Stimulated activated CD4-positive, alpha-beta T cell treated with anti-CD3 and anti-CD28 coated beads, Interleukin-4, amount 100 ng/mL, for 1 hour (primary cell): ENCODE measurements at regions not wholly inside any gene's neighbourhood (a gene's known extent, or its start where the extent isn't known, plus 50 kb on each side); places are given as distances from the start of the nearest gene placed in this dataset.
"Not testable (repeated sequence)": the region's sequence is repeated elsewhere in the genome, so short reads cannot be mapped to it uniquely, and the experiment has no call there.

ENCODE experiments used
- DNase-seq: peaks from one replicate; pipeline ENCODE4 v3.0.0-alpha.2; 2020

- no peak for DNase-seq
Measured at GRCh38 chr7:68613405-68613804, 984.9 kb upstream of the AUTS2 start.

DNA sequence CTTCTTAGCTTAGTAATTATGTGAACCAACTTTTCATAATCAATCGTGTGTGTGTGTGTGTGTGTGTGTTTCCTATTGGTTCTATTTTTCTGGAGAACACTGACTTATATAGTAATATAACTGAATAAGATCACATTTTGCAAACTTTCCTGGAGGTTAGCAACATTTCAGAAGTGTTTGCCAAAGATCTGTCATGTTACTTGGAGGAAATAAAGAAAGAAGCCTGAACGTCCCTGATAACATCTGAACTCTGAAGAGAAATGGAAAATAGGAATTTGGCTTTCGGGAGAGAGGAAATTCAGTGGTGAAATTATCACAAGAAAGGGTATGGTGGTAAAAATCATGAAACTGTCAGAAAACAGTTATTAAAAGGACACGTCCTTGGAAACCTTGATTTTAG lies 984.4 kb upstream of the AUTS2 start:
- no peak for DNase-seq

DNA sequence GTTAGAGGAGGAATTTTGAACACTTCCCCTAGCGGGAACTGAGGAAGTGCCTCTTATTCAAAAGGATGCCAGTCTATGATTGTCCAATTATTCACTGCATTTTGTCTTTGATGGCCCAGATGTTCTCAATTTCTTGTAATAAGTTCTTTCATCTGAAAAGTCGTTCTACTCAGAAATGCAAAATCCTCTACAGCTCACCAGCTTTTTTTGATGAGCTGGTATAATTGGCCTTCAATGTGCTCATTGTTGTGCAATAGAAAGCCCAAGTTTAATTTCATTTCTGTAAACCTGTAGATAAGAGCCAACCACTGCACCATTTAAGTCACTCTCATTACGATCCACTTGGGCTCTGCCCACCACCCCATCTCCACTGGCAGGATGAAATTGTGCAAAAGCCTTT lies 978.7 kb upstream of the AUTS2 start:
- DNase-seq = no peak

- DNase-seq = no peak
Measured at GRCh38 chr7:68622500-68622899, 975.8 kb upstream of the AUTS2 start.

DNA sequence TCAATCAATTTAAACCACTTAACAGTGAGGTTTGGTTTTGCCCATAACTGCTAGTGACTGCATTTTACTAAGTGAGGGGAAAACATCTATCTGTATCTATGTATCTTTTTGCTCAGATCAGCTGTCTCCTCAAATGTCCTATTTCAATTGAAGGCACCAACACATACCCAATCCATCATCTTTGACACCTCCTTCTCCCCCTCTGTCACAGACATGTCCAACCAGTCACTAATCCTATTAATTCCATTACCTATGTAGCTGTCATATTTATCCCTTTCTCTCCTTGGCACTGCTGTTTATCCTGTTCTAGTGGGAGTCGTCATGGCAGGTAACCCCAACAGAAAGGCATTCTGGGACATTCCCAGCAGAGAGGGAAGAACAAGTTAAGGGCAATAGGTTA lies 975.2 kb upstream of the AUTS2 start:
- no peak for DNase-seq

GRCh38 chr7:68627247-68627864 lies 970.9 kb upstream of the AUTS2 start:
- DNase-seq = no peak

- not testable (repeated sequence) for DNase-seq
Measured at GRCh38 chr7:68630914-68631313, 967.4 kb upstream of the AUTS2 start.

- DNase-seq = no peak
Measured at GRCh38 chr7:68640103-68640502, 958.2 kb upstream of the AUTS2 start.

DNA sequence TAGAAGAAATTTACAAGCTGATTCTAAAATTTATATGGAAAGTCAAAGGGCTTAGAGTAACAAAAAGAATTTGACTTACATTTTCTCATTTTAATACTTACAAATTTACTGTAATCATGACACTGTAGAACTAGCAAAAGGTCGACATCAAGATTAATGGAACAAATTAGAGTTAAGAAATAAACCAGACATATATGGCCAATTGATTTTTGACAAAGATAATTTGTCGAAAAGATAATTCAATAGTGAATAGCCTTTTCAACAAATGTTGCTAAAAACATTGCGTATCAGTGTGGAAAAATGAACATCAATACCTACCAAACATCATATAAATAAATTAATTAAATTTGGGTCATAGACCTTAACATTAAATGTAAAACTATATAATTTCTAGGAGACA lies 955.5 kb upstream of the AUTS2 start:
- DNase-seq = no peak

- no peak for DNase-seq
Measured at GRCh38 chr7:68663392-68663791, 934.9 kb upstream of the AUTS2 start.

GRCh38 chr7:68671046-68671445 lies 927.2 kb upstream of the AUTS2 start:
- no peak for DNase-seq

DNA sequence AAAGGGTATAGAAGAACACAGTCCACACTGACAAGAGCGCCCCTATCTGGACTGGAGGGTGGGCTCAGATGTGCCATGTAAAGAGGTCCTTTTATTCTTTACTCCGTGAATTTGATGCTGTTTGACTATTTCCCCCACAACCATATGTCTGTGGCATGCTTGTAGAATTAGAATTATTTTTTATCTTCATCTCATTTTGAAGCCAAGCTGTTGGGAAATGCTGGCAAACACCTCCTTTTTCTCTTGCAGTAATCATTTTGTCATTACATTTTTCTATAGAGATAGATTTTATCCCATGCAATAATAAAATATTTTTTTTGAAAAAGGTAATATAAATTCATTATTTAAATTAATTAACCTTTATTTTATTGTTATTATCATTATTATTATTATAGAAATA lies 926.6 kb upstream of the AUTS2 start:
- no peak for DNase-seq

- no peak for DNase-seq
Measured at GRCh38 chr7:68674826-68675225, 923.4 kb upstream of the AUTS2 start.

- no peak for DNase-seq
Measured at GRCh38 chr7:68676813-68677535, 921.3 kb upstream of the AUTS2 start.

- no peak for DNase-seq
Measured at GRCh38 chr7:68678196-68678595, 920.1 kb upstream of the AUTS2 start.

DNA sequence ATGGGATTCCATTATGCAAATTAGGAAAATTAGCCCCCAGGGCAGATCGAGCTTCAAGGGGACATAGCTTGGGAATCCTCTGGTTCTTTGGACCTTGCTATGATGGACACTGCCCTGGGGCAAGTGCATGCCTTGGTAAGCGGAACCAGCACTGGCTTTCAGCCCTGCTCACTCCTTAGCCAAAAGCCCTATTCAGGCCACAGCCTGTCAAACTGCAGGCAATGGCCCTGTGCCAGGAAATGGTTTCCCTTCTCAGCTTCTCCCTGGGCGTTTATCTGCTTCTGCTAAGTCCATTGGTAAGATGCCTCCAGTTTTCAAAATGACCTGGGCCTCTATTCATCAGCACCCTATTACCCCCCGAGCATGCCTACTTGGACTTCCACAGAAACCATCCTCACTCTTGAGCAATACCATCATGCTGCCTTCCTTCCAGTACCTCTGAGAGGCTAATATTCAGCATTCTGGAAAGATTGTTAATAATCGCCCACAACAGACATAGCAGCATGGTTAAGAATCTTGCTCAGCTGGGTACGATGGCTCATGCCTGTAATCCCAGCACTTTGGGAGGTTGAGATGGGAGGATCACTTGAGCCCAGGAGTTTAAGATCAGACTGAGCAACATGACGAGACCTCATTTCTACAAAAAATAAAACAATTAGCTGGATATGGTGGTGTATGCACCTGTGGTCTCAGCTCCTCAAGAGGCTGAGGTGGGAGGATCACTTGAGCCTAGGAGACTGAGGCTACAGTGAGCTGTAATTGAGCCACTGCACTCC lies 918.6 kb upstream of the AUTS2 start:
- DNase-seq = no peak

DNA sequence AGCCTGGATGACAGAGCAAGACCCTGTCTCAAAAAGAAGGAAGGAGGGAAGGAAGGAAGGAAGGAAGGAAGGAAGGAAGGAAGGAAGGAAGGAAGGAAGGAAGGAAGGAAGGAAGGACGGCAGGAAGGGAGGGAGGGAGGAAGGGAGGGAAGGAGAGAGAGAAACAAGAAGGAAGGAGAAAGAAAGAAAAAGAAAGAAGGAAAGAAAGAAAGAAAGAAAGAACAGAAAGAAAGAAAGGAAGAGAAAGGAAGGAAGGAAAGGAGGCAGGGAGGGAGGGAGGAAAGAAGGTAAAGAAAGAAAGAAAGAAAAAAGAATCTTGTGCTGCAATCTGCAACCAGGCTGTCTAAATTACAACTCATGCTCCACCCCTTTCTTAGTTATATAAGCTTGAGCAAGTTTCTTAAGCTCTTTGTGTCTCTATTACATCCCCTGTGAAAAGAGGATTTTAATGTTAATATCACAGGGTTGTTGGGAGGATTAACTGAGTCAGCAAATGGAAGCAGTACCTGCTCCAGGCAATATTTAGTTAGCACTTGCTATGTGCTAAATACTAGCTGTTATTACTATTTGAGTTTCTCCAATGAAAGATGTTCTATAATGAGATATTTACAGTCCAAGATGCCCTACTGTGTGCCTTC lies 917.9 kb upstream of the AUTS2 start:
- no peak for DNase-seq

- no peak for DNase-seq
Measured at GRCh38 chr7:68682910-68683309, 915.4 kb upstream of the AUTS2 start.

GRCh38 chr7:68684246-68684839 lies 913.9 kb upstream of the AUTS2 start:
- no peak for DNase-seq

DNA sequence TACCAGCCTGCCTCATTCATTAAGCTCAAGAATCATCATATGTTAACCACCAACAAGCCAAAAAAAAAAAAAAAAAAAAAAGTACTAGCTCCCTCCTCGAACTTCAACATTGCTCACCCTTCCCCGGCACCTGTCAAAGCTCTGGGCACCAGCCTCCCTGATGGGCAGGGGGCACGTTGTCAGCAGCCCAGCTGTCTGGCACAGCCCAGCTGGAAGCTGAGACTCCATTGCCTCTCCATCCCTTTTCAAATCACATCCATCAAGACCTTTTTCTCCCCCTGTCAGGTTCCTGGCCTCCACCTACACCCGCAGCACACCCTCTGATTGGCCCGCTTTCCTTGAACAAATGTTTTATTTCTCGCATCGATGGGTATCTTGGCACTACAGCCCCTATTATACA lies 913.3 kb upstream of the AUTS2 start:
- no peak for DNase-seq

DNA sequence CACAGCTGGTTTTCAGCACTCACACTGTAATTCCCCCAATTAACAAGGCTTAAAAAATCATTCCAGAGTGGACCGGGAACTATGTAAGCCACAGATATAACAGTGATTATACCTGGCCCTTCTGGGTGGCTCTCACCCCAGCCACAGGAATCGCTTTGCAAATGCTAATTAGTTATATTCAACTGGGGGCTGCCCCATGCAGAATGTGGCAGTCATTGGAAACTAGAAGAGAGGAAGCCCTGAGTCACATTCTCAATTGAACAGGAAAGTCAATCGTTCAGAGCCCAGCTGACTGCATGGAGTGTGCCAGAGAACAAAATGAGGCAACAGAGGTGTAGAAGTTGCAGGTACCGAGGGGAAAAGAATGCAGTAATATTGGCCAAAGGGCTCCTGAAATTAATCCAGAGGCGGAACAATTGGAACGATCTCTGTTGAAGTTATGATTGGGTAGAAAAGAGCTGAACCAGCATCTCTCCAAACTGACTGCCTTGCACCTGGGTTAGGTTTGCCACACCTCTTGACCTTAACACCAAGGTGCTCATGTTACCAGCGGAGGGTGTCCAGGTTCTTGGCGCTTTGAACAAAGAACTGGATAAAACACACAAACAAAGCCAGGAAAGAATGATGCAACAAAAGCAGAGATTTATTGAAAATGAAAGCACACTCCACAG lies 909.7 kb upstream of the AUTS2 start:
- DNase-seq = no peak

- no peak for DNase-seq
Measured at GRCh38 chr7:68689087-68689433, 909.2 kb upstream of the AUTS2 start.
